HG03575 (cell line): ENCODE measurements at regions not wholly inside any gene's neighbourhood (a gene's known extent, or its start where the extent isn't known, plus 50 kb on each side); places are given as distances from the start of the nearest gene placed in this dataset.

ENCODE experiments used
- ATAC-seq: cut with Tn5 transposase; IDR thresholded peaks from one replicate; pipeline ENCODE4 v1.9.1; 2021; ENCODE audit not compliant: unreplicated experiment, insufficient number of reproducible peaks, low FRiP score; ENCODE audit errors: extremely low read depth

DNA sequence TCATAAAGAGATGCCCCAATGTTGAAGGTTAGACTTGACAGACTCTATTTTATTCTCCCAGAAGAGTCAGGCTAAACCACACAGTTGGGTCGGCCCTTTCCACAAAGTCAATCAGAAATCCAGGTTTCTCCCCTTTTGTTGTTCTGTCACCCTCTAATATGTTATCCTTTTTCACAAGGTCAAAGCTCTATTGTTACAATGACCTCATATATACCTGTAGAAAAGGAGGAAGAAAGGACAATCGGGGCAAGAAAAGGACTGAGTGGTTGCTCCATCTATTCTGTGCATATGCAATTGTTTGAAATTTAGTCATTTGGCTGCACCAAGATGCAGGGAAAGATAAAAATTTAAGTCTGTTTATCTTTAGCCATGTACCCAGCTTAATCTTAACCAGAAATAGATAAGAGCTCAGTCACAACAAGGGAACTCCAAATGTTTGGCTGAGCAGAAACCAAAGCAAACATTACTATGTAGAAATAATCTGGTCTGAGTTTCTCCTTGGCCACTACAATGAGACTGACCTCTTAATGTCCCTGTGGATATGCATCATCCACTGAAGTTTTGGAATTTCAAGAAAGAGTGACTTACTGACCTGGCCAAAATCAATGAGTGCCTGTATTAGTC, 503.7 kb downstream of the GALC start:
- ATAC-seq: no peak

DNA sequence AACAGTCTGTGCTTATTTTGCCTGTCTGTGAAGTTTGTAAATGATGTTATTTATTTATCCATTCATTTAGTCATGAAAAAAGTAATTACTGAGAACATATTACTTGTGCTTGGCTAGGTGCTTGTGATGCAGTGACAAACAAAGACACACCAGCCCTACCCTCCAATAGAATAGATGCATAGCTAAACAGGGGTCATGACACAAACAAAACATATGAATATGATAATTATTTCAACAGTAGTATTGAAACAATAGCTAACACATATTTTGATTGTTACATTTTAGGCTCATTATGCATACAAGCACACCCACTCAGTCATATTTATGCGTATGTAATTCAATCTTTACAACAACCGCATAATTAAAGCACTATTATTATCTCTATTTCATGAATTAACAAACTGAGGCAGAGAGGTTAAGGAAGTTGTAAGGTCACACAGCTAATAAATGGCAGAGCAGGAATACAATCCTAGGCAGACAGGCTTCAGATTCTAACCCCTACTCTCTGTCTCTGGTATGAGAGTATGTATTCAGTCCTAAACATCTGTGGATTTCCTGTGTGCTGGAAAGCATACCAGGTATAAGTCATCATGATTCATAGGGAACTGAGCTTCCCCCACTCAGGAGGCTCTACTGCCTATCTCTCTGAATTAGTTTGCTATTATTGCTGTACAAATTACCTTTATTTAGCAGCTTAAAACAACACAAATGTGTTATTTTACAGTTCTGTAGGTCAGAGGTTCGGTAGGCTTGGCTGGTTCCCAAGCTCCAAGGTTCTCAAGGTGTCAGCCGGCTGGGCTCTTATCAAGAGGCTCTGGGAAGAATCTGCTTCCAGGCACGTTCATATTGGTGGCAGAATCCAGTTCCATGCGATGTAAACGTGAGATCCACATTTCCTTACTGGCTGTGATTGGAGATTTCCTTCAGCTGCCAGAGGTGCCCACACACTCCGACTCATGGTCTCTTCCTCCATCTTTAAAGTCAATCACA, 509.4 kb downstream of the GALC start:
- no peak for ATAC-seq

DNA sequence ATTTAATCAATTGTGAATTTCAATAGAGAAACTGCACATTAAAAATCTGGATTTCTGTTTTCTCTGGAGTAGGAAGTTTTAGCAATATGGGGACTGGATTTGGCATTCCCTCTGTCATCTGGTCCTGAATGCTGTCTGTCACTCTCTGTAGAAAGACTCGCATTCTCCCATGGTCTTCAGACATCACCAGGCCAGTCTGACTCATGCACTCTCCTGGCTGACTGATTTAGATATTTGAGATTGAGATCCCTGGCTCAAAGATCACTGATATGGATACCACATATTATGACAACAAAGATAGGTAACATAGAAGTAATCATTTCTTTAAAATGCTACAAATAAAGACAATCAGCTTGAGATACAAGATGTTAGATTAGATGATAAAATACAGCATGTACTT, 524.5 kb downstream of the GALC start:
- ATAC-seq: no peak

DNA sequence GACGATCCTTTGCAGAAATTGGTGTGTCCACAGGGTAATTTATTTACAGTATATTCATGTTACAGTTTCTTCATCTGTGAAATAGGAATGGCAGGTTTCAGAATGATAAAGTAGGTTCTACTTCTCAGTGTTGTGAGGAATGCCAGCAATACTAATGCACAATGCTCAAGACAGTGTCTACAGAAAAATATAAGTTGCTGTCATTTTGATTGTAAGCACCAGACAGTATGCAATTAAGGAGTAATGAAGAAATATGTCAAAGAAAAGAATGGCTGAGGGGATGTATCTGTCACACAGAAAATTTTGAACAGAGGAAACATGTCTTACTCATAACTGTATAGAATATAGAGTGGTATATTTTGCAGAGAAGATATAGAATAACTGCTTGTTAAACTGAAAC, 525.4 kb downstream of the GALC start:
- no peak for ATAC-seq

DNA sequence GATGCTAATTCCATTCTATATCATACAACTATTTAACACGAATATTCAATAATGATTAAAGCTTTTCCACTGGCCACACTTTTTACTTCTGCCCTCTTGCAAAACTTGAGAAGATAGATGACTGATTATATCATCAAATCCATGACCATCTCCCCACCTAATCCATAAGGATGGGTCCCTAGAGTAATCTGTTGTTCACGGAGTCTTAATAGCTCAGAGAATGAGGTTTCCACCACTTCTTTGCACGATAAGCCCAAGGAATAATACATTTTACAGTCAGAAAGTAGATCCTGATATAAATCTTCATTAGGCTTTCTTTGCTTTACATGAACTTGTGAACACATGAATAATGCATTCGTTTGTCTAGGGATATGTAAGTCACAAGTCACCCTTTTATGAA, 527.2 kb downstream of the GALC start:
- ATAC-seq: no peak

DNA sequence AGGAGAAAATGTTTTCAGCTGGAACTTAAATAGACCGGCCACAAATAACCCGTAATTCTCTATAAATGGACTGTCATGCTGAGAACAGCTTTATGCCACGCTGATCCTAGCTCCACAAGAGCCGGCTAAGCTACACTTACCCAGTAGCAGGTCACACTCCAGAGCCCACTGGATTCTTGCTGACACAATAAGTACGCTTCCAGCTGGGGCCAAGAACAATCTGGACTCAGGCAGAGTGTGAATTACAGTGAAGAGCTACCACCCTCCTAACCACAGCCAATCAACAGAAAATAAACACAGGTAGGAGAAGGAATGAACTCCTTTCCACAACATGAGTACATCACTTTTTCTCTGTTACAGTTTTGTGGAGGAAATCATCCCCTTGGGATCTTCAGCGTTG, 531.3 kb downstream of the GALC start:
- ATAC-seq: no peak

DNA sequence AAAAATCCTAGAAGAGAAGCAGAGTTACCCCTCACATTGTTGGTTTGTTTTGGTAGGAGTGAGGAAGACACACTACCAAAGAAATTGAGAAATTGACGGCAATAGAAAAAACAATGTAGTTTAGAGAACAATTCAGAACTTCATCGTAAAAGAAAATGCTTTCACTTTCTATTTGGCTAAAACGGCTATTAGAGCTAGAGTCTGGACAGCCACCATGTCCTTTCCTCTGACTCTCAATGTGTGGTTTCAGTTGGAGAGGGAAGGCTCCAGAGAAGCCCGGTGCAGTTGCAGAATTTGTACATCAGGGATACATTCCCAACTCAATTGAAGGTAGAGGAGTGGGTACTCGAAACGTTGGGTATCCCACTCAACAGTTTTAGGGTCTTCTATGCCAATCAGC, 535.3 kb downstream of the GALC start:
- no peak for ATAC-seq

DNA sequence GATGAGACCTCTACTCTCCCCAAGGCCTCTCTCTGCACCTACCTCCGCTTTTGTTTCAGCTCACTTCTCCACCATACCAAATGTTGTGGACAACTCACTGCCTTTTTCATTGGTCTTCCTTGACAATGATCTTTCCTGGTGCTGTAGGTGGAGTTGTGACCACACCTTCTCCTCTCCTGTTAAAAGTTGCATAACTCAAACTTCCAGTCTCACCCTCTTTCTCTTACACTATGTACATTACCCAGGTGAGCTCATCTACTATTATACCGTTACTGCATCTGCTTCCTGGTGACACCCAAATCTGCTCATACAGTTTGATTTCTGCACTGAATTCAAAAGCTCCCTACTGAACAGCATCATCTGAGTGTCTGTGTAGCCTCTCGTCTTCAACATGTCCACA, 542.8 kb downstream of the GALC start:
- no peak for ATAC-seq

DNA sequence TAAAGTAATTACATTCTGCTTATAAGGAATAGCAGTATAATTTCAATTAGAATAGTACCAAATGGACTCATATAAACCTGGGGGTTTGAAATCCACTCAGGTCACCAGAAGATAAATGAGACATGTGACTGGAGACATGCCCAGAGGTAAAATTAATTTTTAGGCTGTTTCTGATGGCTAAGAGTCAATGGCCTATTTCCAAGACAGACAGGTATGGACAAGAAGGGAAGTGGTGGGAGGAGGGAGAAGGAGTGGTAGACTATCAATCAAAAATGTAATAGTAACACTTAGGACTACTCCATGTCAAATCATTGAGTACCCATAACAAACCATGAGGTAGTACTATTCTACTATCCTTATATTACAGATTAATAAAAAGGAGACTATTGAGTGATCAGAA, 544.0 kb downstream of the GALC start:
- ATAC-seq: no peak

DNA sequence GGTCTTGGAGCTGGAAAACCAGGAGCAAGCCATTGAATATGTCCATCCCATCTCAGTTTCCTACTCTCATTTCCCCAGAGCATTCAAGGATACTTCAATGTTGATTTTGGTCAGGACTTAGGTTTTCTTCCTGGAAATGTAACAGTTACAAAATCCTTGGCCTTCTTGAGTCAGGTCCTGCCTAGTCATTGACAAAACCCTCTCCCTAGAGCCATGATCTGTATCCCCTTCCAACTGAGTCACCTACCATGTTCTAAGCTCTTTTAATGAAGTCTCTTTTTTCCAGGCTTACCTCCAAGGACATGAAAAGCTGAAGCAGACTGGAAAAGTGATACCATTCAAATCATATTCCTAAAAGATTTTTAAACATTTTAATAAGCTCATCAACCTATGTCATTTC, 549.2 kb downstream of the GALC start:
- ATAC-seq: no peak

DNA sequence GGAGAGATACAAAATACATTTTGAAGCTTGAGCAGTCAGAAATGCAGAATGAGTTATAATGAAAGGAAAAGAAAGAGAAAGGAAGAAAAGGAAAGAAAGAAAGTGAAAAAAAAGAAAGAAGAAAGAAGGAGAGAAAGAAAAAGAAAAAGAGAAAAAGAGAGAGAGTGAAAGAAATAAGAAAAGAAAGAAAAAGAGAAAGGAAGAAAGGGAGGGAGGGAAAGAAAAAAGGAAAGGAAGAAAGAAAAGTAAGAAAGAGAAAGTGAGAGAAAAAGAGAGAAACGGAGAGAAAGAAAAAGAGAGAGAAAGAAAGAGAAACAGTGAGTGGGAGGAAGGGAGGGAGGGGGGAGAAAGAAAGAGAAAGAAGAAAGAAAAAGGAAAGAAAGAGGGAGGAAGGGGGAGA, 549.9 kb downstream of the GALC start:
- ATAC-seq: no peak

DNA sequence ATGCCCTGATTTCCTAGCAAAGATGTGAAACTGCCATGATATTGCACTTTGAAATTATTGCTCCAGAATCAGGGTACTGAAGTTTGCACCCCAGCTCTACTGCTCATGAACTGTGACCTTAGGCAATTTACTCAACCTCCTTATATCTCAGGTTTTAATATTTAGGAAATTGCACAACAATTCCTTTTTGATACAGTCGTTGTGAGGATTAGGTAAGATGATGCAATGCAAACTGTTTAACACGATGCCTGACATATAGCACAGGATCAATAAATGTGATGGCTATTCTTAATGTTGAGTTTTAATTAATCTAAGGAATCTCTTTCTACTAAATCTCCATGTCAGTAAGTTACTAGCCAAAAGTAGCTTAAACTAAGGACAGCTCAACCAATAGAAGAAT, 555.8 kb downstream of the GALC start:
- no peak for ATAC-seq

DNA sequence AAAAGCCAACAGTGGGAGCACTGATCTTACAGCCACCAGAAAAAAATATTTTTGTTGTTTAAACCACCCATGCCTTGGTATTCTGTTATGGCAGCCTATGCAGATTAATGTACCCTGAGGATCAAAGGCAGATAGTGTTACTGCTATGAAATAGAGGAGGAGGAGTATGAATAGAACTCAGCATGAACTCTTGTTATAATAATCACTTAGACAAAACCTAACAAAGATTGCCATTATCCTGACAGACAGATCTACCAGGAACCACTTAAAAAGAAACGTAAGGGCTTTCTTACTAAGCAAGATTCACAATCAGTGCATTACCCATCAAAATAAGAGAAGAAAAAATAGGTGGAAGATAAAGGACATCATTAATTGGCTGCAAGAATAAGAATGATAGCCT, 558.3 kb downstream of the GALC start:
- no peak for ATAC-seq

DNA sequence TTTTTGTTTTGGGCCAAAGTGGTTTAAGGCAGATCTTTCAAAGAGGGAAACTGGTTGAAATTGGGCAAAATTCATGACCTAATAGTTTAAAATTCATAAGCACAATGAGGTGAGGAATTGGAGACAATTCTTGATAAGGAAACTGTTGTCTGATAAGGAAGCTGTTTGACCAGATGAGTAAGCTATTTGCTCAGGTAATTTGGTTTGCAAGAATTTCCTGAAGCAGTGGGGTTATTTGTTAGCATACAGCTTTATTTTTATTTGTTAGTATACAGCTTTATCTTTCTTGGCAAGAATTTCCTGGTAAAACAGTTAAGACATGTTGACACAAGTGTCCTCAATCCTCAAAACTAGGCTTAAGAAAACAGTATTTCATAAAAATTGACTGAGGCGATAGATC, 559.0 kb downstream of the GALC start:
- no peak for ATAC-seq

DNA sequence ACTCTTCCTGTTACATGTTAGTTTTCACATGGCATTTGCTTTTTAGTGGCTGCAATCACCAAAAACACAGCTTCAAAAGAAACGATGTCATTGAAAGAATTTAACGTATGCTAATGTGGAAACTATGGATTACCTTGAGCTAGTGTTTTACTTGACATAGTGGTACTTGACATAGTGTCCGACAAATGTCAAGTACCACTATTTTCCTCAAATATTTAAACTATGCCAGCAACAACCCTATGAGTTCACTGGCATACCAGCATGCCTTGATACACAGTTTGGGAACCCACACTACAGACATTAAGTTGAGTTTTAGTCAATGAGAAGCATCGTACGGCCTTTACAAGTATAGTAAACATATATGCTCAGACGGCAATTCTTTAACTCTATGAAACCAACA, 560.3 kb downstream of the GALC start:
- ATAC-seq: no peak

DNA sequence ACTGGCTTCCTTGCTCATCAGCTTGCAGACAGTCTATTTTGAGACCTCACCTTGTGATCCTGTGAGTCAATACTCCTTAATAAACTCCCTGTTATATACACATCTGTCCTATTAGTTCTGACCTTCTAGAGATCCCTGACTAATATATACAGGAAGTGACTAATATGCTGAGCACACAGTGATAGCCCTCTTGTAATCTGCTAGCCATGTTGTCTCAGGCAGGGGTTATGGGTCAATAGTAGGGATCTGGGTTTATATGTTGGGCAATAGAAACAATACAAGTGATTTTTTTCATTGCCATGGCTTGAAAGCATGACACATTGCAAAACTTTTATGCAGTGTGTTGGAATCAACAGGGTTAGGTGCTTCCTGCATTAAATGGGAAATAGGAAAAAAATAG, 562.2 kb downstream of the GALC start:
- ATAC-seq: no peak

DNA sequence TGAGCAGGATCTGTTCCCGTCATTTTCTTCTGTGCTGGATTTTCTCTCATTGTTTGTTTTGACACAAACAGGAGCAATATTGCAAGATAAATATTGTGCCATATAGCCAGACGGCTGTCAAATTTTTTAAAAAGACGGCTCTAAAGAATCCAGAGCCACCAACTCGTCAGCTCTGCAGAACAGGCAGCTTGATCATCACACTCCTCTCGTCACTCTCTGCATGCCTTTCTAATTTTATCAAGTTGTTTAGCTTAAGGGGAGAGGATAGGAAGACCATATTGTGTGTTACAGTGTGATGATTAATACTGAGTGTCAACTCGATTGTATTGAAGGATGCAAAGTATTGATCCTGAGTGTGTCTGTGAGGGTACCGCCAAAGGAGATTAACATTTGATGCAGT, 562.8 kb downstream of the GALC start:
- no peak for ATAC-seq

DNA sequence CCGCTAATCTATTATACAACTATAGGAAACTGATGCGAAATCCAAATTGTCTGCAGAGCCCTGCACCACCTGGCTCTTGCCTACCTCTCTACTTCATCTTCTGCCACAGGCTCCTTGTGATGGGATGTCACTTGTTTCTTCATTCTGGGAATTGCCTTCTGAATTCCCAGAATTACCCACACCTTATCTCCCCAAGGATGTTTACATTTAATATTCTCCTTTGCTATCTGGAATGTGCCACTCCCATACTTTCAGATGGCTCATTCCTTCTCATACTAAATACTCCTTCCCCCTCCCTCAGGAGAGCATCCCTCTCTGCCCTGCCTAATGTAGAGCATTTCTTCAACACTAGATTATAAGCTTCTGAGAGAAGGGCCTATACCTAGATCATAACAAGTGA, 573.1 kb downstream of the GALC start:
- no peak for ATAC-seq

DNA sequence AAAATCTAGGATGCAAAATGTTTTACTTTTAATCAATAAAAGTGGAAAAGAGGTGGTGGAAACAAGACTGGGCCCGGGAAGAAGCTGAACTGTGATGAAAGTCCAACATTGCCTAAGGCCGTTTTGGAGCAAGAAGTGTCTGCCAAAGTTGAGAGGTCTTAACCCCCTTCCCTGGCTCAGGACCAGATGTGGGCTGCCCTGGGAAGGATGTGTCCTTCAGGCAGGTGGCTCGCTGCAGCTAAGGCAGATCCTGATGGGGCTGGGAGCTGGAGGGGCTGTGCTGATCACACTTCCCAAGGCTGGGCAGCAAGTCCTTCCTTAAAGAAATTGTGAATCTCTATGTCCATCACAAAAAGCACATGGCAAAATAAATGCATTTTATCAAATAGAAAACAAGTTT, 581.6 kb downstream of the GALC start:
- no peak for ATAC-seq

DNA sequence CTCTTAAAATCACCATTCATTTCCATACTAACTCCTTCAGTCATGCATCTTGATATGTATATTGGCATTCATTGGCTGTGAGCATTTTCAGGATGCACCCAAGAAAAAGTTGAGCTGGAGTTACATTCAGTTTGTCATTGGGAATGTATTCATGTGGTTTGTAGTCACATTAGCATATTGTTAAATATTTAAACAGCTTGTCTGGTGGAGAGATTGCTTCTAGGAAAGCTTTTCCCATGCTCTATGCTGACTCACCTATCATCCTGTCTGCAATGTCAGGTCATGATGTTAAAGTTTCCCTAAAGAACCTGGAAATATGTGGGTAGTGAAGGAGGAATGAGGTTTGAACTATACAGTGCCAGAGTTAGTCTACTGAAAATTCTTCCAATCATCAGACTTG, 583.6 kb downstream of the GALC start:
- ATAC-seq: no peak

DNA sequence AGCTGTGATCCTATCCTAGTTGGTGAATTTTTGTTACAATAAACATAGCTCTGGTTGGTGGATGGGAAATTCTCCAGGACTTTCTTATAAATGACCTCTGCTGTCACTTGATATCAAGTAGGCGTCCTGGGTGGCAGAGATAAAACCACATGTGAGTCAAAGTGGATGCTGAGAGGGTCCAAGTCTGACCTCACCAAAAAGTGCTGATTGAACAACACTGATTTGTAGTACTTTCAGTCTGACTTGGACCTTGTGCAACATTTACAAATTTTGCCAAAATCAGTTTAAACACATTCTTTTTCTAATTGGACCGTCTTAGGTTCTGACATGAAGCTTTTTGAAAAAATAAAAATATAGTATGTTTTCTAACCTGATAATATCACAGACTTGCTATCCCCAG, 585.6 kb downstream of the GALC start:
- no peak for ATAC-seq
